ACC112 (cell line): ENCODE measurements at regions not wholly inside any gene's neighbourhood (a gene's known extent, or its start where the extent isn't known, plus 50 kb on each side); places are given as distances from the start of the nearest gene placed in this dataset.
"Not testable (repeated sequence)": the region's sequence is repeated elsewhere in the genome, so short reads cannot be mapped to it uniquely, and the experiment has no call there.

Source experiments
- H2AFZ ChIP-seq: fragments of 200-600 bp; sonication (generic); one replicate; pipeline ENCODE4 v1.6.0; 2017; ENCODE audit warnings: antibody characterized with exemption, low read length; ENCODE audit not compliant: unreplicated experiment
- H3K27ac ChIP-seq: fragments of 200-600 bp; sonication (generic); 2 replicates; pipeline ENCODE4 v1.5.1; 2014; ENCODE audit warnings: low read depth, mild to moderate bottlenecking, antibody characterized with exemption, low read length, moderate library complexity
- H3K27me3 ChIP-seq: fragments of 200-600 bp; sonication (generic); 2 replicates; pipeline ENCODE4 v1.6.1; 2014; ENCODE audit warnings: mild to moderate bottlenecking, antibody characterized with exemption, low read length, moderate library complexity, mixed read lengths; ENCODE audit not compliant: insufficient read depth
- H3K36me3 ChIP-seq: fragments of 200-600 bp; sonication (generic); 2 replicates; pipeline ENCODE4 v1.6.1; 2016; ENCODE audit warnings: mild to moderate bottlenecking, antibody characterized with exemption, low read length, moderate library complexity, mixed read lengths; ENCODE audit not compliant: insufficient read depth
- H3K4me1 ChIP-seq: fragments of 200-600 bp; sonication (generic); one replicate; pipeline ENCODE4 v1.6.1; 2016; ENCODE audit warnings: low read length, mixed read lengths; ENCODE audit not compliant: insufficient read depth, unreplicated experiment, control insufficient read depth
- H3K4me3 ChIP-seq: fragments of 200-600 bp; sonication (generic); 2 replicates; pipeline ENCODE4 v1.5.1; 2014; ENCODE audit warnings: mild to moderate bottlenecking, low read depth, low read length
- H3K79me2 ChIP-seq: fragments of 200-600 bp; sonication (generic); one replicate; pipeline ENCODE4 v1.6.0; 2016; ENCODE audit warnings: low read length; ENCODE audit not compliant: control insufficient read depth, unreplicated experiment, insufficient read depth

- H3K27ac ChIP-seq = no peak overlapping the region
- H3K4me1 ChIP-seq = no peaks in the 10 kb centered on the region
- no peak overlapping the region for H2AFZ ChIP-seq
- peaks cover 17% of the 10 kb centered on the region; the same call in 1 of the 2 replicates for H3K27me3 ChIP-seq
- no peaks in the 10 kb centered on the region for H3K79me2 ChIP-seq
- H3K4me3 ChIP-seq = no peak overlapping the region
- H3K36me3 ChIP-seq = no peaks in the 10 kb centered on the region
Observed at GRCh38 chr15:87706001-87706400, 550.5 kb downstream of the NTRK3 start.

- H3K27me3 ChIP-seq = peaks cover 17% of the 10 kb centered on the region; the same call in 1 of the 2 replicates
- no peaks in the 10 kb centered on the region for H3K36me3 ChIP-seq
- no peak overlapping the region for H2AFZ ChIP-seq
- H3K4me1 ChIP-seq = no peaks in the 10 kb centered on the region
- no peak overlapping the region for H3K27ac ChIP-seq
- no peaks in the 10 kb centered on the region for H3K79me2 ChIP-seq
- no peak overlapping the region for H3K4me3 ChIP-seq
Observed at GRCh38 chr15:87704276-87704675, 552.3 kb downstream of the NTRK3 start.

- Histone ChIP-seq H3K4me1 (no peaks in the 10 kb centered on the region), H3K36me3 (no peaks in the 10 kb centered on the region), H3K79me2 (no peaks in the 10 kb centered on the region), H2AFZ (no peak overlapping the region), H3K4me3 (no peak overlapping the region), H3K27me3 (peaks cover 17% of the 10 kb centered on the region; the same call in 1 of the 2 replicates), H3K27ac (no peak overlapping the region)
Observed at GRCh38 chr15:87703327-87704111, 553.0 kb downstream of the NTRK3 start.

- no peak overlapping the region for H3K27ac ChIP-seq
- H3K4me1 ChIP-seq = no peaks in the 10 kb centered on the region
- H3K4me3 ChIP-seq = no peak overlapping the region
- H3K79me2 ChIP-seq = no peaks in the 10 kb centered on the region
- peaks cover 17% of the 10 kb centered on the region; the same call in 1 of the 2 replicates for H3K27me3 ChIP-seq
- no peaks in the 10 kb centered on the region for H3K36me3 ChIP-seq
- no peak overlapping the region for H2AFZ ChIP-seq
Observed at GRCh38 chr15:87702270-87702669, 554.3 kb downstream of the NTRK3 start.

GRCh38 chr15:87698467-87698866 lies 558.1 kb downstream of the NTRK3 start:
- not testable (repeated sequence) for H3K27ac ChIP-seq, H3K79me2 ChIP-seq, H2AFZ ChIP-seq, H3K4me1 ChIP-seq, H3K36me3 ChIP-seq, H3K4me3 ChIP-seq, H3K27me3 ChIP-seq

GRCh38 chr15:87689716-87690115 lies 566.8 kb downstream of the NTRK3 start:
- no peak overlapping the region for H3K4me3 ChIP-seq
- H3K27me3 ChIP-seq = no peaks in the 10 kb centered on the region
- no peaks in the 10 kb centered on the region for H3K36me3 ChIP-seq
- no peak overlapping the region for H3K27ac ChIP-seq
- H3K79me2 ChIP-seq = no peaks in the 10 kb centered on the region
- H3K4me1 ChIP-seq = no peaks in the 10 kb centered on the region
- H2AFZ ChIP-seq = no peak overlapping the region

- H3K27me3 ChIP-seq = no peaks in the 10 kb centered on the region
- no peaks in the 10 kb centered on the region for H3K4me1 ChIP-seq
- H3K4me3 ChIP-seq = no peak overlapping the region
- no peak overlapping the region for H2AFZ ChIP-seq
- H3K27ac ChIP-seq = no peak overlapping the region
- no peaks in the 10 kb centered on the region for H3K36me3 ChIP-seq
- H3K79me2 ChIP-seq = no peaks in the 10 kb centered on the region
Observed at GRCh38 chr15:87687523-87687870, 569.0 kb downstream of the NTRK3 start.

GRCh38 chr15:87686841-87687522 lies 569.6 kb downstream of the NTRK3 start:
- no peaks in the 10 kb centered on the region for H3K36me3 ChIP-seq
- H3K4me1 ChIP-seq = no peaks in the 10 kb centered on the region
- H3K27ac ChIP-seq = no peak overlapping the region
- no peaks in the 10 kb centered on the region for H3K27me3 ChIP-seq
- no peaks in the 10 kb centered on the region for H3K79me2 ChIP-seq
- H3K4me3 ChIP-seq = no peak overlapping the region
- no peak overlapping the region for H2AFZ ChIP-seq

GRCh38 chr15:87686339-87686738 lies 570.2 kb downstream of the NTRK3 start:
- Histone ChIP-seq H3K79me2 (no peaks in the 10 kb centered on the region), H3K4me3 (no peak overlapping the region), H3K4me1 (no peaks in the 10 kb centered on the region), H3K36me3 (no peaks in the 10 kb centered on the region), H2AFZ (no peak overlapping the region), H3K27ac (no peak overlapping the region), H3K27me3 (no peaks in the 10 kb centered on the region)

GRCh38 chr15:87682527-87682926 lies 574.0 kb downstream of the NTRK3 start:
- Histone ChIP-seq H2AFZ (no peak overlapping the region), H3K4me3 (no peak overlapping the region), H3K36me3 (no peaks in the 10 kb centered on the region), H3K27ac (no peak overlapping the region), H3K27me3 (no peaks in the 10 kb centered on the region), H3K4me1 (no peaks in the 10 kb centered on the region), H3K79me2 (no peaks in the 10 kb centered on the region)

- no peaks in the 10 kb centered on the region for H3K36me3 ChIP-seq
- H3K27ac ChIP-seq = no peak overlapping the region
- no peaks in the 10 kb centered on the region for H3K27me3 ChIP-seq
- H3K4me1 ChIP-seq = no peaks in the 10 kb centered on the region
- H3K79me2 ChIP-seq = no peaks in the 10 kb centered on the region
- H3K4me3 ChIP-seq = no peak overlapping the region
- H2AFZ ChIP-seq = no peak overlapping the region
Observed at GRCh38 chr15:87681104-87681503, 575.4 kb downstream of the NTRK3 start.
